Gastroesophageal sphincter (tissue), 4 donors: ENCODE measurements at regions not wholly inside any gene's neighbourhood (a gene's known extent, or its start where the extent isn't known, plus 50 kb on each side); places are given as distances from the start of the nearest gene placed in this dataset.

Experiments used
- ATAC-seq: fragments of 150-250 bp; one replicate; pipeline ENCODE4 v1.9.1; 2016; ENCODE audit warnings: mild to moderate bottlenecking, moderate library complexity
- H3K27ac ChIP-seq, 4 donors: fragments of 200-600 bp; sonication (generic) in 3 of 4; 1 replicate in 3 of 4; 2 replicates in 1 of 4; pipeline ENCODE4 v1.5.1; 2016 to 2019
- H3K27me3 ChIP-seq: fragments of 200-600 bp; sonication (generic); one replicate; pipeline ENCODE4 v1.5.1; 2019
- H3K36me3 ChIP-seq, 2 donors: fragments of 200-600 bp; sonication (generic); one replicate each; pipeline ENCODE4 v1.5.1; 2019; ENCODE audit warnings: control low read depth in 1 of 2
- H3K4me1 ChIP-seq, 3 donors: fragments of 200-600 bp; sonication (generic); 1 replicate in 2 of 3; 2 replicates in 1 of 3; pipeline ENCODE4 v1.5.1; 2016 to 2019; ENCODE audit warnings: control low read depth in 2 of 3
- H3K4me3 ChIP-seq, 2 donors: fragments of 200-600 bp; sonication (generic); one replicate each; pipeline ENCODE4 v1.5.1; 2019; ENCODE audit warnings: mild to moderate bottlenecking in 1 of 2, moderate library complexity in 1 of 2
- H3K9me3 ChIP-seq, 3 donors: fragments of 200-600 bp; sonication (generic); one replicate each; pipeline ENCODE4 v1.5.1; 2017 to 2019; ENCODE audit warnings: control low read depth in 2 of 3
- CTCF ChIP-seq, 4 experiments: fragments of 200-600 bp in 2 of 4; fragments of 450-650 bp in 2 of 4; sonication (generic) in 1 of 4; IDR thresholded peaks; one replicate each; pipeline ENCODE4 v1.5.1; 2017 to 2019; ENCODE audit warnings: antibody characterized with exemption in 4 of 4, mild to moderate bottlenecking in 2 of 4, moderate library complexity in 2 of 4
- EP300 ChIP-seq: sonication (generic); formaldehyde crosslinking; IDR thresholded peaks from one replicate; pipeline ENCODE4 v1.6.1; 2017; ENCODE audit warnings: antibody characterized with exemption, mild to moderate bottlenecking
- POLR2A ChIP-seq, 2 donors: fragments of 450-650 bp; IDR thresholded peaks; one replicate each; pipeline ENCODE4 v1.6.1; 2017; ENCODE audit warnings: antibody characterized with exemption in 2 of 2, mild to moderate bottlenecking in 2 of 2, moderate library complexity in 1 of 2
- POLR2AphosphoS5 ChIP-seq: sonication (generic); formaldehyde crosslinking; IDR thresholded peaks from one replicate; pipeline ENCODE4 v1.6.1; 2017; ENCODE audit warnings: antibody characterized with exemption
- WGBS, 2 donors: methylation state at CpG; one replicate each; pipeline ENCODE4 v1.1.5; 2018; ENCODE audit warnings: low coverage in 1 of 2; 5-methylcytosine and 5-hydroxymethylcytosine counted together

- H3K4me1 ChIP-seq = no peaks in the 10 kb centered on the region
- ATAC-seq = no peak
- no peaks in the 10 kb centered on the region for H3K27me3 ChIP-seq
- WGBS, 2 donors = 56% methylated on average over 3 of the region's 9 CpGs; no CpG with 5 or more reads in 1 of the 2 donors
- H3K27ac ChIP-seq = no peak overlapping the region
- H3K9me3 ChIP-seq = peaks cover 0 to 3% (median 0%) of the 10 kb centered on the region in 3 donors
- no peaks in the 10 kb centered on the region for H3K36me3 ChIP-seq
- no peak for TF ChIP-seq POLR2A (IDR thresholded peaks at IDR 0.05)
- TF ChIP-seq EP300 = no peak
- no peak for TF ChIP-seq POLR2AphosphoS5
- TF ChIP-seq CTCF (IDR thresholded peaks at IDR 0.05) = no peak
- H3K4me3 ChIP-seq = no peak overlapping the region
These were observed 208.4 kb upstream of the CDH4 start for GRCh38 chr20:61043681-61044080.

- no peaks in the 10 kb centered on the region for H3K4me1 ChIP-seq
- no peak overlapping the region for H3K4me3 ChIP-seq
- no peaks in the 10 kb centered on the region for H3K27me3 ChIP-seq
- H3K9me3 ChIP-seq = peaks cover 0 to 4% (median 0%) of the 10 kb centered on the region in 3 donors
- 51 to 56% methylated on average over 3 to 4 of the region's 4 CpGs for WGBS, 2 donors
- no peak for TF ChIP-seq CTCF (IDR thresholded peaks at IDR 0.05)
- TF ChIP-seq EP300 = no peak
- no peak for TF ChIP-seq POLR2A (IDR thresholded peaks at IDR 0.05)
- no peak for TF ChIP-seq POLR2AphosphoS5
- ATAC-seq = no peak
- no peaks in the 10 kb centered on the region for H3K36me3 ChIP-seq
- no peak overlapping the region for H3K27ac ChIP-seq
These were observed 207.6 kb upstream of the CDH4 start for GRCh38 chr20:61044499-61044898.

- 88 to 93% methylated on average over 1 of the region's 1 CpG for WGBS, 2 donors
- Histone ChIP-seq H3K27ac (no peak overlapping the region), H3K4me3 (no peak overlapping the region), H3K27me3 (no peaks in the 10 kb centered on the region), H3K9me3 (peaks cover 0 to 4% (median 0%) of the 10 kb centered on the region in 3 donors), H3K36me3 (no peaks in the 10 kb centered on the region), H3K4me1 (no peaks in the 10 kb centered on the region)
- ATAC-seq = no peak
- TF ChIP-seq EP300 = no peak
- TF ChIP-seq POLR2A (IDR thresholded peaks at IDR 0.05) = no peak
- no peak for TF ChIP-seq POLR2AphosphoS5
- no peak for TF ChIP-seq CTCF (IDR thresholded peaks at IDR 0.05)
These were observed 207.0 kb upstream of the CDH4 start for GRCh38 chr20:61045091-61045490.

GRCh38 chr20:61045876-61046585 lies 206.0 kb upstream of the CDH4 start:
- Histone ChIP-seq H3K27me3 (no peaks in the 10 kb centered on the region), H3K27ac (no peak overlapping the region), H3K9me3 (peaks cover 0 to 4% (median 0%) of the 10 kb centered on the region in 3 donors), H3K4me3 (no peak overlapping the region), H3K4me1 (no peaks in the 10 kb centered on the region), H3K36me3 (no peaks in the 10 kb centered on the region)
- WGBS, 2 donors = 76 to 83% methylated on average over 2 of the region's 3 CpGs
- TF ChIP-seq POLR2AphosphoS5 = no peak
- TF ChIP-seq CTCF (IDR thresholded peaks at IDR 0.05) = no peak
- no peak for TF ChIP-seq POLR2A (IDR thresholded peaks at IDR 0.05)
- no peak for TF ChIP-seq EP300
- ATAC-seq = no peak

GRCh38 chr20:61046721-61047351 lies 205.2 kb upstream of the CDH4 start:
- Histone ChIP-seq H3K27me3 (no peaks in the 10 kb centered on the region), H3K27ac (no peak overlapping the region), H3K4me1 (no peaks in the 10 kb centered on the region), H3K36me3 (no peaks in the 10 kb centered on the region), H3K4me3 (no peak overlapping the region), H3K9me3 (peaks cover 0 to 4% (median 0%) of the 10 kb centered on the region in 3 donors)
- no peak for ATAC-seq
- WGBS, 2 donors = 66 to 100% methylated on average over 2 to 5 of the region's 9 CpGs
- TF ChIP-seq CTCF (IDR thresholded peaks at IDR 0.05) (no peak), POLR2A (IDR thresholded peaks at IDR 0.05) (no peak), EP300 (no peak), POLR2AphosphoS5 (no peak)
